KMS-11 (cell line): ENCODE measurements at regions not wholly inside any gene's neighbourhood (a gene's known extent, or its start where the extent isn't known, plus 50 kb on each side); places are given as distances from the start of the nearest gene placed in this dataset.

Experiments
- H2AFZ ChIP-seq: fragments of 200-600 bp; sonication (generic); 2 replicates; pipeline ENCODE4 v1.6.1; 2016; ENCODE audit warnings: antibody characterized with exemption, mixed run types, low read depth
- H3K27ac ChIP-seq: fragments of 200-600 bp; sonication (generic); 2 replicates; pipeline ENCODE4 v1.6.1; 2016; ENCODE audit warnings: mild to moderate bottlenecking, mixed run types
- H3K27me3 ChIP-seq: fragments of 200-600 bp; sonication (generic); 2 replicates; pipeline ENCODE4 v1.6.1; 2017; ENCODE audit warnings: mild to moderate bottlenecking, low read depth, mixed run types, moderate library complexity; ENCODE audit not compliant: insufficient read depth
- H3K36me3 ChIP-seq: fragments of 200-600 bp; sonication (generic); 2 replicates; pipeline ENCODE4 v1.6.1; 2017; ENCODE audit warnings: mild to moderate bottlenecking, mixed run types; ENCODE audit not compliant: insufficient read depth
- H3K4me1 ChIP-seq: fragments of 200-600 bp; sonication (generic); 2 replicates; pipeline ENCODE4 v1.6.1; 2016; ENCODE audit warnings: mild to moderate bottlenecking, low read depth, mixed run types; ENCODE audit not compliant: poor library complexity, severe bottlenecking
- H3K4me2 ChIP-seq: fragments of 200-600 bp; sonication (generic); 2 replicates; pipeline ENCODE4 v1.7.0; 2016; ENCODE audit warnings: mild to moderate bottlenecking, mixed run types
- H3K4me3 ChIP-seq: fragments of 200-600 bp; sonication (generic); IDR thresholded peaks from 2 replicates; pipeline ENCODE4 v1.6.1; 2017; ENCODE audit warnings: low read depth, low read length, mixed read lengths; ENCODE audit not compliant: insufficient read depth
- H3K79me2 ChIP-seq: fragments of 200-600 bp; sonication (generic); 2 replicates; pipeline ENCODE4 v1.6.1; 2016; ENCODE audit warnings: low read depth, mixed run types; ENCODE audit not compliant: insufficient read depth
- H3K9ac ChIP-seq: fragments of 200-600 bp; sonication (generic); 2 replicates; pipeline ENCODE4 v1.6.1; 2016; ENCODE audit warnings: mild to moderate bottlenecking, mixed run types
- H4K20me1 ChIP-seq: fragments of 200-600 bp; sonication (generic); 2 replicates; pipeline ENCODE4 v1.6.1; 2016; ENCODE audit warnings: mild to moderate bottlenecking, mixed run types; ENCODE audit not compliant: insufficient read depth
- TF ChIP-seq, protein P1 (sequence below): fragments of 200-600 bp; sonication (generic); conservative IDR thresholded peaks from 2 replicates; pipeline ENCODE4 v1.6.1; 2017; ENCODE audit warnings: low read depth, mild to moderate bottlenecking, antibody characterized with exemption, low read length, moderate library complexity, mixed read lengths

DNA sequence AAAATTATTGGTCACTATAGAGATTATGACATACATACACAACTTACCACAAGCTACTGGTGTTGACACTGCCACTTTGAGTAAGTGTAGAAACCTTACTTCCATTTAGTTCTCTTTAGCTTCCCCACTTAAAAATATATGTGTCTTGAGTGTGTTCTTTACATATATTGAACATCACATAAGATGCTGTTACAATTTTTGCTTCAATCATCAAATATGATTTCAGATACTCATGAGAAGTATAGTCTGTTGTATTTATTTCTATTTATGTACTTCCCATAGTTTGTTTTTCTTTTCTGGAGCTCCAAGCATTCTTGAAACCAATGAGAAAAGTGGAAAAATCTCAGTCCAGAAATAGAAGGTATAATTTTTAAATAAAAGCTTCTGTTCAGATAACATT lies 102.7 kb upstream of the SDK1 start:
- TF ChIP-seq, protein P1, sequence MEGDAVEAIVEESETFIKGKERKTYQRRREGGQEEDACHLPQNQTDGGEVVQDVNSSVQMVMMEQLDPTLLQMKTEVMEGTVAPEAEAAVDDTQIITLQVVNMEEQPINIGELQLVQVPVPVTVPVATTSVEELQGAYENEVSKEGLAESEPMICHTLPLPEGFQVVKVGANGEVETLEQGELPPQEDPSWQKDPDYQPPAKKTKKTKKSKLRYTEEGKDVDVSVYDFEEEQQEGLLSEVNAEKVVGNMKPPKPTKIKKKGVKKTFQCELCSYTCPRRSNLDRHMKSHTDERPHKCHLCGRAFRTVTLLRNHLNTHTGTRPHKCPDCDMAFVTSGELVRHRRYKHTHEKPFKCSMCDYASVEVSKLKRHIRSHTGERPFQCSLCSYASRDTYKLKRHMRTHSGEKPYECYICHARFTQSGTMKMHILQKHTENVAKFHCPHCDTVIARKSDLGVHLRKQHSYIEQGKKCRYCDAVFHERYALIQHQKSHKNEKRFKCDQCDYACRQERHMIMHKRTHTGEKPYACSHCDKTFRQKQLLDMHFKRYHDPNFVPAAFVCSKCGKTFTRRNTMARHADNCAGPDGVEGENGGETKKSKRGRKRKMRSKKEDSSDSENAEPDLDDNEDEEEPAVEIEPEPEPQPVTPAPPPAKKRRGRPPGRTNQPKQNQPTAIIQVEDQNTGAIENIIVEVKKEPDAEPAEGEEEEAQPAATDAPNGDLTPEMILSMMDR = no peak

DNA sequence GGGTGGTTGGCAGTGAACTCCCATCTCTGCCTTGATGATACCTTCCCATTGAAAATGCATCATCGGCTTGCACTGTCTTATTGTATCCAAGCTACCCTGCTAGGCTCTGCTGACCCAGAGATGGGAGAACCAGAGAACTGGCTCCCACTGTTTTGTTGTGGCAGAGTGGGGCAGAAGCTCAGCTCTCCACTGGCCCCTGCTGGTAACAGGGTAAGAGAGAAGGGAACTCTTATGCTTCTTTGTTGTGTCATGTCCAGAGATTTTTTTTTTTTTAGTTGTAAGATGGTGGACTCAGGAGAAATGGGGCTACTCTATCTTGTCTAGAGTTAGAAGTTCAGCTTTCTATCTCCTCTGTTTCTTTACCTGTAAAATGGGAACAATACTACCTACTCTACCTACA lies 100.5 kb upstream of the SDK1 start:
- TF ChIP-seq, protein P1 = peak; percentile 67
- no peaks in the 10 kb centered on the region for H3K36me3 ChIP-seq

More for the DNA sequence above, 102.7 kb upstream of the SDK1 start:
- Histone ChIP-seq H3K4me2 (no peak overlapping the region), H3K4me3 (no peak overlapping the region), H3K4me1 (no peaks in the 10 kb centered on the region), H4K20me1 (no peaks in the 10 kb centered on the region), H3K9ac (no peak overlapping the region), H3K27ac (no peak overlapping the region), H3K36me3 (no peaks in the 10 kb centered on the region), H3K27me3 (no peaks in the 10 kb centered on the region), H2AFZ (no peak overlapping the region), H3K79me2 (no peaks in the 10 kb centered on the region)

GRCh38 chr7:3201306-3201705 lies 99.7 kb upstream of the SDK1 start:
- Histone ChIP-seq H3K4me3 (no peak overlapping the region), H3K4me1 (no peaks in the 10 kb centered on the region), H3K27ac (no peak overlapping the region), H3K36me3 (no peaks in the 10 kb centered on the region), H4K20me1 (no peaks in the 10 kb centered on the region), H3K4me2 (no peak overlapping the region), H3K9ac (no peak overlapping the region), H3K79me2 (no peaks in the 10 kb centered on the region), H3K27me3 (no peaks in the 10 kb centered on the region), H2AFZ (no peak overlapping the region)
- TF ChIP-seq, protein P1 = no peak

More for the DNA sequence above, 100.5 kb upstream of the SDK1 start:
- H3K27me3 ChIP-seq = no peaks in the 10 kb centered on the region
- H3K4me3 ChIP-seq = no peak overlapping the region
- no peaks in the 10 kb centered on the region for H3K79me2 ChIP-seq
- no peaks in the 10 kb centered on the region for H3K4me1 ChIP-seq
- H4K20me1 ChIP-seq = no peaks in the 10 kb centered on the region
- H2AFZ ChIP-seq = no peak overlapping the region
- H3K4me2 ChIP-seq = no peak overlapping the region
- no peak overlapping the region for H3K9ac ChIP-seq
- H3K27ac ChIP-seq = no peak overlapping the region

GRCh38 chr7:3201937-3202710 lies 98.9 kb upstream of the SDK1 start:
- TF ChIP-seq, protein P1 = no peak
- H3K4me3 ChIP-seq = no peak overlapping the region

More at GRCh38 chr7:3201937-3202710, 98.9 kb upstream of the SDK1 start:
- Histone ChIP-seq H2AFZ (no peak overlapping the region), H3K27ac (no peak overlapping the region), H3K79me2 (no peaks in the 10 kb centered on the region), H3K4me2 (no peak overlapping the region), H3K27me3 (no peaks in the 10 kb centered on the region), H4K20me1 (no peaks in the 10 kb centered on the region), H3K36me3 (no peaks in the 10 kb centered on the region), H3K9ac (no peak overlapping the region), H3K4me1 (no peaks in the 10 kb centered on the region)
